Stimulated activated naive CD4-positive, alpha-beta T cell treated with Interleukin-2 at 50 U/mL for 16 hours (primary cell): ENCODE measurements at regions not wholly inside any gene's neighbourhood (a gene's known extent, or its start where the extent isn't known, plus 50 kb on each side); places are given as distances from the start of the nearest gene placed in this dataset.
"Not testable (repeated sequence)": the region's sequence is repeated elsewhere in the genome, so short reads cannot be mapped to it uniquely, and the experiment has no call there.

Source experiments
- DNase-seq: peaks from one replicate; lab custom pipeline; 2025; lab: John Stamatoyannopoulos, UW

- no peak for DNase-seq
Observed at GRCh38 chr20:40931410-40932044, 97.1 kb upstream of the TOP1 start.

GRCh38 chr20:40932436-40932835 lies 96.2 kb upstream of the TOP1 start:
- no peak for DNase-seq

- no peak for DNase-seq
Observed at GRCh38 chr20:40933758-40934157, 94.9 kb upstream of the TOP1 start.

- DNase-seq = no peak
Observed at GRCh38 chr20:40938020-40938419, 90.6 kb upstream of the TOP1 start.

- no peak for DNase-seq
Observed at GRCh38 chr20:40939667-40940066, 89.0 kb upstream of the TOP1 start.

- DNase-seq = no peak
Observed at GRCh38 chr20:40941133-40941610, 87.5 kb upstream of the TOP1 start.

- no peak for DNase-seq
Observed at GRCh38 chr20:40942006-40942405, 86.6 kb upstream of the TOP1 start.

GRCh38 chr20:40942775-40943174 lies 85.8 kb upstream of the TOP1 start:
- DNase-seq = no peak

- DNase-seq = no peak
Observed at GRCh38 chr20:40943591-40943990, 85.0 kb upstream of the TOP1 start.

GRCh38 chr20:40945189-40945588 lies 83.4 kb upstream of the TOP1 start:
- no peak for DNase-seq

GRCh38 chr20:40945754-40946450 lies 82.7 kb upstream of the TOP1 start:
- no peak for DNase-seq

GRCh38 chr20:40946451-40946850 lies 82.2 kb upstream of the TOP1 start:
- DNase-seq = no peak

GRCh38 chr20:40948465-40949267 lies 80.0 kb upstream of the TOP1 start:
- DNase-seq = no peak

GRCh38 chr20:40949346-40949745 lies 79.3 kb upstream of the TOP1 start:
- DNase-seq = no peak

GRCh38 chr20:40952136-40952535 lies 76.5 kb upstream of the TOP1 start:
- DNase-seq = no peak

GRCh38 chr20:40953416-40953815 lies 75.2 kb upstream of the TOP1 start:
- no peak for DNase-seq

- no peak for DNase-seq
Observed at GRCh38 chr20:40953856-40954255, 74.8 kb upstream of the TOP1 start.

GRCh38 chr20:40954521-40955165 lies 74.0 kb upstream of the TOP1 start:
- no peak for DNase-seq

GRCh38 chr20:40955326-40955725 lies 73.3 kb upstream of the TOP1 start:
- no peak for DNase-seq

- DNase-seq = not testable (repeated sequence)
Observed at GRCh38 chr20:40955826-40956225, 72.8 kb upstream of the TOP1 start.

- no peak for DNase-seq
Observed at GRCh38 chr20:40956542-40957264, 71.9 kb upstream of the TOP1 start.

- DNase-seq = no peak
Observed at GRCh38 chr20:40957265-40957760, 71.3 kb upstream of the TOP1 start.
